SU-DHL-6 (cell line): ENCODE measurements at regions not wholly inside any gene's neighbourhood (a gene's known extent, or its start where the extent isn't known, plus 50 kb on each side); places are given as distances from the start of the nearest gene placed in this dataset.

Source experiments
- CTCF ChIP-seq: fragments of 200-600 bp; sonication (generic); IDR thresholded peaks from one replicate; pipeline ENCODE4 v1.5.1; 2017; ENCODE audit warnings: antibody characterized with exemption, mild to moderate bottlenecking, low read length, moderate library complexity; ENCODE audit not compliant: insufficient read depth, poor library complexity, severe bottlenecking
- EZH2phosphoT487 ChIP-seq: fragments of 200-600 bp; sonication (generic), shearing (Covaris generic); conservative IDR thresholded peaks from 2 replicates; pipeline ENCODE4 v1.6.1; 2018; ENCODE audit warnings: mild to moderate bottlenecking, antibody characterized with exemption, low read length, moderate library complexity, mixed read lengths

GRCh38 chr9:13552606-13553215 is 273.2 kb upstream of the MPDZ start:
- TF ChIP-seq CTCF (no peak), EZH2phosphoT487 (no peak)
